Endothelial cell of umbilical vein (primary cell): ENCODE measurements at regions not wholly inside any gene's neighbourhood (a gene's known extent, or its start where the extent isn't known, plus 50 kb on each side); places are given as distances from the start of the nearest gene placed in this dataset.

Source experiments
- BruUV-seq: library from RNA; stranded (reverse); fragments of 400-500 nt; replicated peaks from 2 replicates; lab custom pipeline; 2021; lab: Mats Ljungman, UMichigan
- CTCF ChIA-PET: fragments of 300-600, 350-600 bp; sonication (Branson Sonifier 250); formaldehyde crosslinking; loops from one replicate; lab custom pipeline; 2021; ENCODE audit warnings: antibody characterized with exemption, inconsistent platforms; lab: Charles Lee
- POLR2A ChIA-PET: fragments of 300-600, 350-600 bp; sonication (Branson Sonifier 250); formaldehyde crosslinking; loops from one replicate; lab custom pipeline; 2021; ENCODE audit warnings: antibody characterized with exemption, inconsistent platforms; lab: Charles Lee
- DNase-seq: peaks from one replicate; pipeline ENCODE4 v3.0.0-alpha.2; 2011; ENCODE audit warnings: low read depth, low spot score
- FAIRE-seq: peaks from 2 replicates; lab custom pipeline; 2011; peaks lifted over from hg19 to GRCh38; lab: Jason Lieb, UNC
- H2AFZ ChIP-seq: 2 replicates; pipeline ENCODE4 v1.6.0; 2012; ENCODE audit warnings: low read depth, low read length, control low read depth, inconsistent platforms
- H3K27ac ChIP-seq: 2 replicates; pipeline ENCODE4 v1.5.1; 2011; ENCODE audit warnings: low read depth, mild to moderate bottlenecking, control low read depth, low read length, moderate library complexity; ENCODE audit not compliant: insufficient read depth
- H3K27me3 ChIP-seq, 2 experiments: 2 replicates each; pipeline versions ENCODE4 v1.6.0 to v1.6.1; 2011; ENCODE audit warnings: low read length in 2 of 2, mixed read lengths in 1 of 2; ENCODE audit not compliant: control insufficient read depth in 2 of 2, insufficient read depth in 2 of 2
- H3K36me3 ChIP-seq, 2 experiments: 2 replicates in 1 of 2; 3 replicates in 1 of 2; pipeline ENCODE4 v1.5.1; 2011; ENCODE audit warnings: low read length in 2 of 2, mild to moderate bottlenecking in 1 of 2, moderate library complexity in 1 of 2; ENCODE audit not compliant: control insufficient read depth in 2 of 2, insufficient read depth in 2 of 2; ENCODE audit errors: extremely low read depth in 1 of 2
- H3K4me1 ChIP-seq: 3 replicates; pipeline ENCODE4 v1.5.1; 2011; ENCODE audit warnings: mild to moderate bottlenecking, low read length; ENCODE audit not compliant: control insufficient read depth, insufficient read depth; ENCODE audit errors: extremely low read depth
- H3K4me2 ChIP-seq: 2 replicates; pipeline ENCODE4 v1.6.1; 2011; ENCODE audit warnings: low read length, control low read depth, mixed read lengths; ENCODE audit not compliant: insufficient read depth
- H3K4me3 ChIP-seq, 3 experiments: fragments of 200-600 bp in 1 of 3; sonication (generic), shearing (Covaris generic) in 1 of 3; replicated peaks in 1 of 3; 2 replicates each; pipeline ENCODE4 v1.5.1; 2011 to 2016; ENCODE audit warnings: control low read depth in 3 of 3, low read length in 3 of 3, mild to moderate bottlenecking in 2 of 3, inconsistent platforms in 1 of 3, low read depth in 1 of 3, moderate library complexity in 1 of 3; ENCODE audit not compliant: insufficient read depth in 1 of 3
- H3K79me2 ChIP-seq: 2 replicates; pipeline ENCODE4 v1.6.0; 2012; ENCODE audit warnings: low read length, inconsistent platforms; ENCODE audit not compliant: control insufficient read depth, insufficient read depth
- H3K9ac ChIP-seq: replicated peaks from 2 replicates; pipeline ENCODE3; 2011; ENCODE audit warnings: low read length, control low read depth; ENCODE audit not compliant: insufficient read depth; ENCODE audit errors: extremely low read depth
- H3K9me1 ChIP-seq: replicated peaks from 3 replicates; pipeline ENCODE4 v1.6.0; 2011; ENCODE audit warnings: mild to moderate bottlenecking, low read length; ENCODE audit not compliant: control insufficient read depth, insufficient read depth; ENCODE audit errors: extremely low read depth
- H3K9me3 ChIP-seq: replicated peaks from 2 replicates; pipeline ENCODE4 v1.5.1; 2012; ENCODE audit warnings: low read length, inconsistent platforms; ENCODE audit not compliant: control insufficient read depth, insufficient read depth
- H4K20me1 ChIP-seq: replicated peaks from 2 replicates; pipeline ENCODE3; 2011; ENCODE audit warnings: mild to moderate bottlenecking, low read length; ENCODE audit not compliant: control insufficient read depth, insufficient read depth; ENCODE audit errors: extremely low read depth
- CTCF ChIP-seq, 2 donors: IDR thresholded peaks; 1 replicate in 1 of 2; 2 replicates in 1 of 2; pipeline ENCODE4 v1.5.1; 2011; ENCODE audit warnings: low read length in 2 of 2, mild to moderate bottlenecking in 2 of 2, moderate library complexity in 2 of 2, control low read depth in 1 of 2, inconsistent platforms in 1 of 2, low read depth in 1 of 2; ENCODE audit not compliant: insufficient read depth in 1 of 2; ENCODE audit errors: extremely low read depth in 1 of 2
- EZH2 ChIP-seq: IDR thresholded peaks from 2 replicates; pipeline ENCODE4 v1.6.1; 2012; ENCODE audit warnings: borderline replicate concordance, low read depth, mild to moderate bottlenecking, moderate library complexity, low read length, inconsistent platforms; ENCODE audit not compliant: severe bottlenecking
- FOS ChIP-seq: IDR thresholded peaks from 2 replicates; pipeline ENCODE4 v1.6.1; 2011; ENCODE audit warnings: mild to moderate bottlenecking, low read length, moderate library complexity, borderline replicate concordance; ENCODE audit not compliant: insufficient read depth
- GATA2 ChIP-seq: IDR thresholded peaks from 2 replicates; pipeline ENCODE4 v1.7.0; 2011; ENCODE audit warnings: low read depth, mild to moderate bottlenecking, moderate library complexity, mixed read lengths, low read length; ENCODE audit not compliant: insufficient read length, insufficient read depth
- JUN ChIP-seq: IDR thresholded peaks from 2 replicates; pipeline ENCODE4 v1.6.1; 2011; ENCODE audit warnings: borderline replicate concordance, low read depth; ENCODE audit not compliant: insufficient read length, insufficient read depth
- MAX ChIP-seq: IDR thresholded peaks from 2 replicates; pipeline ENCODE4 v1.6.1; 2011; ENCODE audit not compliant: insufficient read depth, insufficient read length
- MYC ChIP-seq: IDR thresholded peaks from one replicate; pipeline ENCODE4 v1.6.1; 2011; ENCODE audit warnings: mild to moderate bottlenecking, low read depth, low read length
- POLR2A ChIP-seq: IDR thresholded peaks from 2 replicates; pipeline ENCODE4 v1.6.1; 2012; ENCODE audit warnings: low read depth, mild to moderate bottlenecking, control low read depth, low read length
- POLR2AphosphoS5 ChIP-seq: IDR thresholded peaks from 2 replicates; pipeline ENCODE4 v1.6.1; 2012; ENCODE audit warnings: low read depth, mild to moderate bottlenecking, control low read depth, low read length, moderate library complexity; ENCODE audit not compliant: insufficient read depth
- dilution Hi-C: fragments of 300-500 bp; cut with MboI; formaldehyde crosslinking; loops from one replicate; pipeline ENCODE4 v1.15.0; 2019; ENCODE audit warnings: low sequenced_read_pairs; ENCODE audit not compliant: extremely low pct_ligation_motif_present
- intact Hi-C: fragments of 100-400 bp; cut with micrococcal nuclease; formaldehyde crosslinking; loops from one replicate; pipeline ENCODE4 v1.10.0; 2022

- intact Hi-C loops = no loop called here
- no peak for DNase-seq
These were observed 877.7 kb upstream of the CDH8 start for GRCh38 chr16:62913924-62914323.

More at GRCh38 chr16:62913924-62914323, 877.7 kb upstream of the CDH8 start:
- BruUV-seq = no TSS peak
- H4K20me1 ChIP-seq = no peaks in the 10 kb centered on the region
- no peak for FAIRE-seq
- no peak overlapping the region for H3K4me2 ChIP-seq
- H3K4me1 ChIP-seq = no peaks in the 10 kb centered on the region
- TF ChIP-seq POLR2A (no peak), GATA2 (no peak), EZH2 (no peak), POLR2AphosphoS5 (no peak), MAX (no peak), JUN (no peak), MYC (no peak), FOS (no peak), CTCF (IDR thresholded peaks at IDR 0.05; ENCODE audit: extremely low read depth in 1 of 2, insufficient read depth in 1 of 2, low read depth in 1 of 2, low read length in 2 of 2) (no peak)
- no peak overlapping the region for H2AFZ ChIP-seq
- CTCF ChIA-PET = no interaction called here
- dilution Hi-C loops = no loop called here
- POLR2A ChIA-PET = no interaction called here
- no peak overlapping the region for H3K4me3 ChIP-seq
- H3K9me1 ChIP-seq = no peaks in the 10 kb centered on the region
- H3K27ac ChIP-seq = no peak overlapping the region
- no peak overlapping the region for H3K9ac ChIP-seq
- H3K36me3 ChIP-seq = no peaks in the 10 kb centered on the region
- H3K79me2 ChIP-seq = no peaks in the 10 kb centered on the region
- no peaks in the 10 kb centered on the region for H3K9me3 ChIP-seq
- H3K27me3 ChIP-seq = no peaks in the 10 kb centered on the region
